Stimulated activated CD4-positive, alpha-beta T cell treated with anti-CD3 and anti-CD28 coated beads, Interleukin-12 subunit alpha, Interleukin-12 subunit beta, amount 100 ng/mL, for 24 hours (primary cell): ENCODE measurements at regions not wholly inside any gene's neighbourhood (a gene's known extent, or its start where the extent isn't known, plus 50 kb on each side); places are given as distances from the start of the nearest gene placed in this dataset.

Experiments
- DNase-seq, 2 experiments: peaks; one replicate each; pipeline ENCODE4 v3.0.0-alpha.2; 2020; ENCODE audit warnings: low read depth in 2 of 2

- no peak for DNase-seq
Measured at GRCh38 chr22:49158741-49159564, 668.7 kb downstream of the BRD1 start.

- no peak for DNase-seq
Measured at GRCh38 chr22:49157529-49158339, 669.9 kb downstream of the BRD1 start.

GRCh38 chr22:49156662-49157285 is 670.9 kb downstream of the BRD1 start:
- DNase-seq = no peak

- DNase-seq = no peak
Measured at GRCh38 chr22:49155770-49156580, 671.7 kb downstream of the BRD1 start.

- DNase-seq = no peak
Measured at GRCh38 chr22:49155039-49155769, 672.5 kb downstream of the BRD1 start.

- DNase-seq = no peak
Measured at GRCh38 chr22:49154433-49154832, 673.2 kb downstream of the BRD1 start.

GRCh38 chr22:49153921-49154320 is 673.8 kb downstream of the BRD1 start:
- no peak for DNase-seq

- DNase-seq = no peak
Measured at GRCh38 chr22:49152939-49153770, 674.5 kb downstream of the BRD1 start.

GRCh38 chr22:49152127-49152938 is 675.3 kb downstream of the BRD1 start:
- DNase-seq = no peak

- no peak for DNase-seq
Measured at GRCh38 chr22:49151256-49152126, 676.2 kb downstream of the BRD1 start.

- no peak for DNase-seq
Measured at GRCh38 chr22:49150801-49151221, 676.9 kb downstream of the BRD1 start.

- no peak for DNase-seq
Measured at GRCh38 chr22:49149721-49150608, 677.7 kb downstream of the BRD1 start.

- no peak for DNase-seq
Measured at GRCh38 chr22:49148895-49149418, 678.7 kb downstream of the BRD1 start.

- no peak for DNase-seq
Measured at GRCh38 chr22:49147617-49148175, 680.0 kb downstream of the BRD1 start.

- DNase-seq = no peak
Measured at GRCh38 chr22:49147171-49147570, 680.5 kb downstream of the BRD1 start.

- DNase-seq = no peak
Measured at GRCh38 chr22:49146511-49146910, 681.2 kb downstream of the BRD1 start.

GRCh38 chr22:49143812-49144211 is 683.9 kb downstream of the BRD1 start:
- DNase-seq = no peak
